ENCODE measurements at regions not wholly inside any gene's neighbourhood (a gene's known extent, or its start where the extent isn't known, plus 50 kb on each side); places are given as distances from the start of the nearest gene placed in this dataset.

GRCh38 chr14:65954942-65955341 lies 531.2 kb upstream of the CCDC196 start:
- TF ChIP-seq BCLAF1 (IDR thresholded peaks at IDR 0.05) (no peak), CTCF (IDR thresholded peaks at IDR 0.05 in 2 of 3, conservative IDR thresholded peaks at IDR 0.05 in 1 of 3; ENCODE audit: control insufficient read depth in 2 of 3, extremely low read depth in 1 of 3, insufficient read depth in 1 of 3, low read depth in 3 of 3, low read length in 3 of 3) (no peak), CBFB (IDR thresholded peaks at IDR 0.05; ENCODE audit: low read depth) (no peak), BHLHE40 (IDR thresholded peaks at IDR 0.05; ENCODE audit: borderline replicate concordance in 1 of 2, low read depth in 2 of 2, low read length in 1 of 2) (no peak), HDAC2 (IDR thresholded peaks at IDR 0.05) (no peak), EED (IDR thresholded peaks at IDR 0.05; ENCODE audit: low read depth) (no peak), CREM (IDR thresholded peaks at IDR 0.05; ENCODE audit: low read depth) (no peak), IRF3 (IDR thresholded peaks at IDR 0.05) (no peak), ZSCAN29 (IDR thresholded peaks at IDR 0.05) (no peak), ETV6 (conservative IDR thresholded peaks at IDR 0.05 in 1 of 2, IDR thresholded peaks at IDR 0.05 in 1 of 2; ENCODE audit: borderline replicate concordance in 1 of 2, low read depth in 1 of 2) (no peak), NFXL1 (IDR thresholded peaks at IDR 0.05; ENCODE audit: borderline replicate concordance) (no peak)

Measured in GM12878 (cell line).